ENCODE measurements at regions not wholly inside any gene's neighbourhood (a gene's known extent, or its start where the extent isn't known, plus 50 kb on each side); places are given as distances from the start of the nearest gene placed in this dataset.

GRCh38 chr4:31069151-31069550 is 349.0 kb downstream of the PCDH7 start:
- no peak for DNase-seq

GRCh38 chr4:31071508-31072486 is 351.6 kb downstream of the PCDH7 start:
- no peak for DNase-seq

- no peak for DNase-seq
Measured at GRCh38 chr4:31075969-31076368, 355.8 kb downstream of the PCDH7 start.

GRCh38 chr4:31078661-31079060 is 358.5 kb downstream of the PCDH7 start:
- DNase-seq: no peak

- no peak for DNase-seq
Measured at GRCh38 chr4:31080887-31081286, 360.7 kb downstream of the PCDH7 start.

- DNase-seq: no peak
Measured at GRCh38 chr4:31081366-31081765, 361.2 kb downstream of the PCDH7 start.

GRCh38 chr4:31083456-31083855 is 363.3 kb downstream of the PCDH7 start:
- DNase-seq: no peak

GRCh38 chr4:31084806-31085416 is 364.7 kb downstream of the PCDH7 start:
- DNase-seq: no peak

GRCh38 chr4:31085689-31086088 is 365.5 kb downstream of the PCDH7 start:
- no peak for DNase-seq

GRCh38 chr4:31086756-31087330 is 366.7 kb downstream of the PCDH7 start:
- DNase-seq: no peak

GRCh38 chr4:31088600-31089230 is 368.5 kb downstream of the PCDH7 start:
- DNase-seq: no peak

GRCh38 chr4:31089815-31090214 is 369.6 kb downstream of the PCDH7 start:
- DNase-seq: no peak

- no peak for DNase-seq
Measured at GRCh38 chr4:31094474-31094873, 374.3 kb downstream of the PCDH7 start.

- DNase-seq: no peak
Measured at GRCh38 chr4:31097999-31098398, 377.8 kb downstream of the PCDH7 start.

- no peak for DNase-seq
Measured at GRCh38 chr4:31100536-31100935, 380.4 kb downstream of the PCDH7 start.

- no peak for DNase-seq
Measured at GRCh38 chr4:31104043-31104442, 383.9 kb downstream of the PCDH7 start.

- no peak for DNase-seq
Measured at GRCh38 chr4:31104577-31104976, 384.4 kb downstream of the PCDH7 start.

GRCh38 chr4:31106419-31106818 is 386.2 kb downstream of the PCDH7 start:
- DNase-seq: no peak

- no peak for DNase-seq
Measured at GRCh38 chr4:31107362-31107761, 387.2 kb downstream of the PCDH7 start.

- no peak for DNase-seq
Measured at GRCh38 chr4:31108762-31109161, 388.6 kb downstream of the PCDH7 start.

- DNase-seq: no peak
Measured at GRCh38 chr4:31111790-31112189, 391.6 kb downstream of the PCDH7 start.

- DNase-seq: no peak
Measured at GRCh38 chr4:31114816-31115215, 394.6 kb downstream of the PCDH7 start.

- DNase-seq: no peak
Measured at GRCh38 chr4:31124008-31124585, 403.9 kb downstream of the PCDH7 start.
